NCI-H1417 treated with DMSO at 0.1 percent for 48 hours (cell line): ENCODE measurements at regions not wholly inside any gene's neighbourhood (a gene's known extent, or its start where the extent isn't known, plus 50 kb on each side); places are given as distances from the start of the nearest gene placed in this dataset.
"Not testable (repeated sequence)": the region's sequence is repeated elsewhere in the genome, so short reads cannot be mapped to it uniquely, and the experiment has no call there.

Source experiments
- DNase-seq: peaks from one replicate; lab custom pipeline; 2025; lab: John Stamatoyannopoulos, UW

DNA sequence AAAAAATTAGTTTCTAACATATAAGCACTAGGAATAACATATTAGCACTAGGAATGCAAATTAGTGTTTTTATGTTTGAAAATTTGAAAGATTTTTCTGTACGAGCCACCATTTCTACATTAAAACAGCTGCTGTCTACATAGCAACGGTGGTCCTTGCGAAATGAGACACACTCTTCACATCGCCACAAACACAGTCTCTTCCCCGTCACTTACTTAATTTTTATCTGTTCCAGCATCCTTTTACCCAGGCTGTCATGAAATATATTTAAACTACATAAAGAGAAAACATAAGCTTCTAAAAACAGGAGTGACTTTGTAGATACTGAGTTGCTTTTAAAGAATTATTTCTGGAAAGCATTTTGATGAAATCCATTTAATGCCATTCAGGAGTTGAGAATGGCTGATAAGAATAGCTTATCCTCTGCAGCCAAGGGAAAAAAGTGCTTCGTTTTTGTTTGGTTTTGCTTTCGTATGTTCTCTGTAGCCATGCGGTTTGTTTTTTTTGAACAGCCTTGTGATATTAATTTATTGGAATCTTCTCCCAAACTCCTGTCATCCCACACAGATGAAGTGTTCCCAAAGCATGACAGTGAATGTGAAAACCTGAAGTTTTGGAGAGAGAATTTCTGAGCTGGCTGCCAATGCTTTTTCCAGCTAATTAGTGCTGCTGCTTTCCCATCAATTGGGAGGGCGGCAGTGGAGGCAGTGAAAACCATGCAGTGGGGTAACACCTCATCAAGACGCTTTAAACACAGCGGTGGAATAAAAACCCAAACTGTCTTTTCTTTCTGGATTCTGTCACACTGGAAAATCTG is 603.7 kb upstream of the ADARB2 start:
- DNase-seq, result no peak

DNA sequence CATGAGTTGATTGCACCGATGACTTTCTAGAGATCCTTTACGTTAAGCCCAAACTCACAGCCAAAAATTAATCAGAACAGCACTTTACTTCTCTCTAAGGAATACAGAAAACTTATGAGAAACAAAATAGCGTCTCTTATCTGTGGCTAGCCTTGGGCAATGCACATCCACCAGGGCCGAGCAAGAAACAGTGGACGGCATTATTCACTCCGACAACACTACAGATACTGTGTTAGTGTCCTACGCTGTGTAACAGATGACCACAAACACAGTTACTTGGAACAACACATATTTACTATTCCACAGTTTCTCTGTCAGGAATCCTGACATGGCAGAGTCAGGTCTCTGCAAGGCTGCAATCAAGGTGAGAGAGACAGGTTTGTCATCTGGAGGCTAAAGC is 598.3 kb upstream of the ADARB2 start:
- no peak for DNase-seq

DNA sequence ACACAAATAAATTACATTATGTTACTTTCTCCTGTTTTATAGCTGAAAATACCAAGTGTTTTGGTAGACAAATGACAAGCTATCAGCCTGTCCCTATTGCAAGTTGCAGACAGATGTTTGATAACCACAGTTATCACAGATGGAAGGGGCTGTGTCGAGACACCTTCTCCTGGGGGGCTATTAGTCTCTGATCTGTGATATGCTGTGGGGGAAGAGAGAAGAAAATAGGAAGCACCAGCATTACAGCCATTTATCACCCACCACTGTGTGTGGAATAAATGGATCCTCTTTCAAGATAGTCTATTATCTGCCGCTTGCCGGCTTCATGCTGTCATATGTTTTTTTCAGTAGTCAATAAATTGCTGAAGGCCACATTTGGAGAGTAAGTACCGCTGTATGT is 597.2 kb upstream of the ADARB2 start:
- no peak for DNase-seq

DNA sequence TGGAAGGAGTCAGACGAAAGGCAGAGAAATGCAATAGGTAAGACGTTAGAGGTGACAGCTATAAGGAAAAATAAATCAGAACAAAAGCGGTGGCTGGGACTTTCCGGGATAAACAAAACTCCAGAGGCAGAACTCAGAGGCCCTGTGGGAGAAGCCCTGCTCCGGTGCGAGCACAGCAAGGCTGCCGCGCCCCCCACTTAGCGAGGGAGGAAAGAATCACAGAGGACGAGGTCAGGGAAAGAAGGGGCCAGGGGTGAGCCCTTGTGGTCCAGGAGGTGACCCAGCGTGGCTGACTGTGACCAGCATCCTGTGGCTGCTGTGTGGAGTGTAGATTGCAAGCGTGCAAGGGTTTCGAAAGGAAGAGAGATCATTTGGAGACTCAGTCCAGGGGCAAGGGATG is 591.8 kb upstream of the ADARB2 start:
- DNase-seq, result no peak

DNA sequence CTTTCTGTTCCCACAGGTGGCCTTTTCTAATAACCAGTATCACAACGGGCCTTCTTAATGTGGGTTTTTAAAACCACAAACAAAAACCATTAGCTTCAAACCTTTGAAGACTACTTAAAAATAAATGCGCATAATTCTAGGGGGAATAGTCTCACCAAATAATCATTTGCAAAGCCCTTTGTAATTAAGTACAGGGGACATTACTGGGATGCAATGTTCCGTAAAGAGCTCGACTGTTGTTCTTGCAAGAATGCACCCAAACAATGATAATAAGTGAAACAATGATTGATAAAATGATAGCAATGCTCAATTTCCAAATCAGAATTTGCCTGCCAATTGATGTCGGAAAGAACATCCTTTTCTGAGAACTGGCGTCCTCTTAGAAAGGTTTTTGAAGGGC is 589.1 kb upstream of the ADARB2 start:
- DNase-seq, result no peak

DNA sequence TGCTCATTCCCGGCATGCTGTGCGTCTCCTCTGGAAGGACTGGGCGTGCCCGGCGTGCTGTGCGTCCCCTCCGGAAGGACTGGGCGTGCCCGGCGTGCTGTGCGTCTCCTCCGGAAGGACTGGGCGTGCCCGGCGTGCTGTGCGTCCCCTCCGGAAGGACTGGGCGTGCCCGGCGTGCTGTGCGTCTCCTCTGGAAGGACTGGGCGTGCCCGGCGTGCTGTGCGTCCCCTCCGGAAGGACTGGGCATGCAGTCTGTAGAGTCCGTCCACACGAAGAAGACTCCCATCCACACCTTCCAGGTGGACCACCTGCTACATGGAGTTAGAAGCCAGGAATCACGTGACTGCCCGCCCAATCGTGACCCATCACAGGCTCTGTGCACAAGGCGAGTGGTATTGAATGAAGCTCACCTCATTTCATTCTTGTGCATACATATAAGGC is 577.7 kb upstream of the ADARB2 start:
- DNase-seq, result not testable (repeated sequence)

DNA sequence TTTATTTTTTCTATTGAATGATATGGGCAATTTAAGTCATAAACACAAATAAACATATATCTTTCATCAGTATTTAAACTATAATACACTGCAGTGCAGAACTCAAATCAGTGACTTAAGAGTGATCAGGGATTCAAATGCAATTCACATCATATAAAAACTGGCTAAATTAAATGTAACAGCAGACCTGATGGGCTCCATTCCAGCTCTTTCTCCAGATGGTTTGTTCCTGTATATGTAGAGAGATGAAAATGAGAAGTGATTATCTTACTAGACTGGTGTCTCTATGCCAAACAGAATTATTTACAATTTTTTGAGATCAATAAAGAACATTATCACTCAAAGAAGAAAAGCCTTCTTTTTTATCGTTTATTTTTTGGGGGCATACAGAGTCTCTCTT is 568.8 kb upstream of the ADARB2 start:
- no peak for DNase-seq

DNA sequence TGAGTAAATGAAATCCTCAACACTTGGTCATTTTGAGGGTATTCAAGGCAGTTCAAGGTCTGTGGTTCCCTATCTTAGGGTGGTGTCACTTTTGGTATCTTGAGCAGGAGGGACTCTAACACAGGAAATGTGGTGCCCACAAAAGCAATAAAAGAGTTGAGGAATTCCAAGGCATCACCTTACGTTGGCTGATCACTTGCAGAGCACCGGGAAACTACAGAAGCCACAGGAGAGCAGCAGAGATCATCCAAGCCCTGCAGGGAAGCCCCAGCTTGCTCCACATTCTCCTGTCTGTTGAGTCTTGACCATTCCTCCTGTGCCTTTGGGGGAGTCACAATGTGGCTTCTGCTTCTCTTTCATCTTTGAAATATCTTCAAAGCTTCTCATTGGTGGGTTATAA is 565.8 kb upstream of the ADARB2 start:
- no peak for DNase-seq

DNA sequence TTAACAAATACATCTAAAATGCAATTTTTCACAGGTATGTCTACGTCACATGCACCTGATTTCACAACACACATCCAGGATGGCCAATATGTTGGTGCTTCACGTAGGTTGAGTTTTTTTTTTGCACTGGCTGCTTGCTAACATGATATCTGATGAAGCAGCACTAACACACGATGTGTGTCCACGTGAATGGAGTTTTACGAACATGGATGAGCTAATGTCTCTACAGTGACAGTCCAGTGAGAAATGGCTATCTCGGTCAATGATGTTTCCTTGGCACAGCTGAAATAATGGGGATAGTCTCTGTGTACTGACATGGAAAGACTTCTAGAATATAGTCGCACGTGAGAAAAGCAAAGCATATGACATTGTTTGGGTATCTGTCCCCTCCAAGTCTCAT is 563.9 kb upstream of the ADARB2 start:
- DNase-seq, result no peak

DNA sequence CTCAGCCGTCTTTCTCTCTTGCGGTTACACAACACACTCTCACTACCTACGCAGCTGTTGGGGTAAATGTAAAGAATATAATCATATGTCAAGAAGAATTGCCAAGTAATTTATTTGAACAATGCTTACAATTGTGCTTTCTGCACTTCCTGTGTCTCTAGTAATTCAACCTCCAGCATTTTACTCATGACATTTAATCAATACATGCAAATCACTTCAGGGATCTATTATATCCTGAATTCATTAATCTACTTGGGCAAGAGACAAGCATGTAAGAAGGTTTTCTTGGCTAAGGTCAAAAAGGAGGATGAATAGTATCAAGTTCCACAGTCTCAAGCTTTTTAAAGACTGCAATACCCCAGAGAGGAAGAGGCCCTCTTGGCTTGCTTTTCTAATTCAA is 562.9 kb upstream of the ADARB2 start:
- DNase-seq, result no peak

DNA sequence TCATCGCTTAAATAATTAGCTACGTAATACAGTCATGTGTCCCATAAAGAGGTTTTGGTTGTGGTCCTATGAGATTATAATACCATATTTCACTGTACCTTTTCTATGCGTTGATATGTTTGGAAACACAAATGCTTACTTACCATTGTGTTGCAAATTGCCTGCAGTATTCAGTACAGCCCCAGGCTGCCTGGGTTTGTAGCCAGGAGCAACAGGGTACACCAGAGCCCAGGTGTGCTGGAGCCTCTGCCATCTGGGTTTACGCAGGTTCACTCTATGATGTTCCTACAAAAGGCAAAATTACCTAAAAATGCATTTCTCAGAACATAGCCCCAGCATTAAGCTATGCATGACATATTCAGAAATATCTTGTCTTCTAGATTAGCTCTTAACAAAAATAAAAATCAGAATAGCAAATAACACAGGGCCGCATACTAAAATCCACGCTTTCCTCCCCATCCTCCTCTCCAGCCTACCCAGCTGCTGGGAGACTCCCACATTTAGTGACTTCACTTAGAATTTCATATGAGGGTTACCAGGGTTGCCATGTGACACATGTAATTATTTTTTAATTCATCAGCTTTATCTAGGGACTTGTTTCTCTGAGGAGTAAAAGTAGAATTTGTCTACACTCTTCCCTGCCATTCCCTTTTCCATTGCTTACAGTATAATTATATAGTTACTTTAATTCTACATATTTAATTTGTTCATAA is 559.0 kb upstream of the ADARB2 start:
- no peak for DNase-seq

DNA sequence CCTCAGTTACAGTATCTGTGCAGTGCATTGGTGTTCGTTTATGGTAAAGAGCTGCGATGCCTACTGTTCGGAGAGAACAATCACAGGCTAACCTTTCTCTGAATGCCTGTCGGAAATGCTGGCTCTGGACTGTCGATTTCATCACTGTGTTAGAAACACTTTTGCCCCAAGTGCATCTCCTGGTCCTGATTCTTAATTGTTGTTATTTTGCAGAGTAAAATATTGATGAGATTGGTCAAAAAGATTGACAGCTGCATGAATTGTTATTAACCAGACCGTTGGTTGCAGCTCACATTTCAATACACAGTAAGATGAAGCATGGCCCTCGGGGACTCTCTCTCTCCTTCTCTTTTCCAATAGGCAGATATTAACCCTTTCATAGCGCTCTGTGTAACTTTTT is 557.4 kb upstream of the ADARB2 start:
- DNase-seq, result no peak

DNA sequence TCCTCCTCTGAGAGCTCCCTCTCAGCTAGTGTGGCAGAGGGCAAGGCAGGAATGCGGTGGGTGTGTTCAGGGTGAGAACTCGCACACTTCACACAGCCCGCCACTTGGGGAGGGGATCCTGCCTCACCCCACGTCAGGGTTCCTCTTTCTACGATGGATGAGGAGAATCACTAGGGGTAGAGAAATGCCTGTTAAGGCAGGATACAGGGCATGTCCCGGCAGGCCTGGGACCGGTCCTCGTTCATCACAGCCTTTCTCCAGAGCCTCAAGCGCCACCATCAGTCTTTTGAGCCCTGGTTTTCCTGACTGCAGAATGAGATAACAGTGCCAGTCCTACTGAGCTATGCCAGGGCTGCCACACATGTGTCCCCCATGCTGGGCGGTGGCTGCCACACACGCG is 546.7 kb upstream of the ADARB2 start:
- no peak for DNase-seq

DNA sequence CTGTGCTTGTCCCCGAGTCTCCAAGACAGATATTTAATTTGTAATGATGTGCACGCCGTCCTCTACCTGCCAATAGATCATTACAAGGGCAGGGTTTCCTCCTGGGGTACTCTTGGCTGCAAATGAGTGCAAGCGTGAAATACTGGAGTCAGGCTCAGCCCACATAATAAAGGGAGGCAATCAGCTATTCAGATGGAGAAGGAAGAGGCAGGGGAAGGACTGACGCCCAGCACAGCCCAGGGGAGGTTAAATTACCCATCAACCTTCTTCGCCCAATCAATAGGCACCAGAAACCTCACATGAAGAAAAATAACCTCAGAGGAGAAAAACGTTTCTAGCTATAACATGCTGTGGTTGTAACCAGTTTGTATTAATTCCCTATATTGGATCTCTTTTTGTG is 544.9 kb upstream of the ADARB2 start:
- no peak for DNase-seq

DNA sequence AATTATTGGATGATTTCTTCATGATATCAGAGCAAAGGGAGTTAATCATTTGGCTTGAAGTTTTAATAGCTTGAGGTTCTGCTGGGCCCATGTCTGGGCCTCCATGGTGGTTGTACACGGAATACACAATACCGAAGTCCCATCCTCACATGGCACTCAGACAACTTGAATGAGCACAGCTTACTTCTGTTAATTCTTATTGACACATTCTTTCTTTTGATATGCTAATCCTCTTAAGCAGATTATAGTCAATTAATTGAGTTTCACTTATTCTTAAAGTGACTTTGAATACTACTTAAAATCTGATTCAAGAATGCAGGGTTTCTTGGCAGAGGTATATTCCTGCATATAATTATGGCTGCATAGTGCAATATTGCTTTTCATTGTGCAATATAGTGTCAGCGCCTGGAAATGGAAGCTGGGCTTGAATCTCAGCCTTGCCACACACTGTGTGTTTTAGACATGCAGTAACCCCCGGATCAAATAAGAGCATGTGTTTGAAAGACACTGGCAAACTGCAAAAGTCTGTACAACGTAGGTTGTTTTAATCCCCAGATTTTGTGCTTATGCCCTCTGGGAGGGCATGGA is 543.5 kb upstream of the ADARB2 start:
- no peak for DNase-seq

DNA sequence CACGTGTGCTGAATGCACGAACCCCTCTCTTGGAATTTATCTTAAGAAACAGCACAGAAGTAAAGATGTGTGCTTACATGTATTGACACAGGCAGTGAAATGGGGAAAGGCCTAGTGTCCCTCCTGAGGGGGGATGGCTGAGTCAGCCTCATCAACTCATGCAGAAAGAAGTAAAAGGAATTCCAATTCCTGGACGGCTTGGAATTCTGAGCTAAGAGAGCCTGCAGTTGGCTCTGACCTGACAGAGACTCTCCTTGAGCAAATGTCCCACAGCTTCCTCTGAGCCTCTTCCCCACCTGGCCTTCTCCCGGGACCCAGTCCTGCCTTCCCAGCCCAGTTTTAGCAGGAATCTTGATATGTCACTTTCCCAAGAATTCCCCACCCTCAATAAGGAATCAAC is 542.4 kb upstream of the ADARB2 start:
- DNase-seq, result no peak

DNA sequence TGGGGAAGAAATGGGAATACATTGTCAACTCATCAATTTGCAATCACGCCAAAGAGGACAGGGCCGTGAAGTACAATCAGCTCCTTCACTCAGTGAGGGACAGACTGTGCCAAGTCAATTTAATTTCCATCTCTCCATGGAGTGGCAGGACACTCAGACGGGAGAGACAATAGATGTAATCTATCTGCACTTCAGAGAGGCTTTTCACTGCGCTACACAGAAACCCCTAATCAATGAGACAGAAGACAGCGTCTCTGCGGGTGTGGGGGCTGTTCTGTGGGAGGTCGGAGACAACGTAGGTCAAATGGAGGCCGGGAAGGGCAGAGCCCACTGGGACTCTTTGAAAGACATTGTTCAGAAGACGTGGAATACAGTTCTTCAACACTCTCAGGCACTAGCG is 541.0 kb upstream of the ADARB2 start:
- no peak for DNase-seq

DNA sequence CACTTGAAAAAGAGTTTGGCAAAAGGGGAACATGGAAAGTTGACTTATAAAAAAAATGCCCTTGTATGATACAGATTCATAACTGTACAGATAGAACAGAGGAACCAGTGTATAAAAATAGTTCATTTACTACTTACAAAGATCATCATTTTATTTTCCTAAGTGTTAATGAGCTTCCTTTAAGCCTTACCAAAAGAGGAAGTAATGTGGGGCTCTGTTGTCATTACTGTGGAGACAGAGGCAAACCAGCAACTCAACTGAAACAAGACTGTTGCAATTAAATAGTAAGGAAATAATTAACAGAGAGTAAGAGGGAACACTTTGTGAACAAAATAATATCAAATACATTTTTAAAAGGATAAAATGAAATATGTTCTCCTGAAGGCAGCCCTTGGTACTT is 526.2 kb upstream of the ADARB2 start:
- no peak for DNase-seq

DNA sequence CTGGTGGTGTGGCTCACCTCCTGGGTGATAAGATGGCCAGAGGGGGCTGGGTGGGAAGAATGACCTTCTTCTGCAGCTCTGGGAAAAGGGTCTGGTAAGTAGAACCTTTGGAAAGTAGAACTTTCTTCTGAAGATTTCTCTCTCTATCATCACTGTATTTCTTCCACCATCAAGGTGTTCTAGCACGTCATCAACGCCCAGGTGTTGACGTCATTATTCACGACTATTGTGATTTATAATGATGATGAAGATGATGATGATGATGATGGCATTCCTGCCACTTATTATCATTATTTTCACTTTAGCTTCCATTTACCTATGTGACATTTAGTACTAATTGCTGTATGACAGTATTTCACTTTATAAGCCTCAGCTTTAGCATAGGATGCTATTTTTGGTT is 525.6 kb upstream of the ADARB2 start:
- no peak for DNase-seq

DNA sequence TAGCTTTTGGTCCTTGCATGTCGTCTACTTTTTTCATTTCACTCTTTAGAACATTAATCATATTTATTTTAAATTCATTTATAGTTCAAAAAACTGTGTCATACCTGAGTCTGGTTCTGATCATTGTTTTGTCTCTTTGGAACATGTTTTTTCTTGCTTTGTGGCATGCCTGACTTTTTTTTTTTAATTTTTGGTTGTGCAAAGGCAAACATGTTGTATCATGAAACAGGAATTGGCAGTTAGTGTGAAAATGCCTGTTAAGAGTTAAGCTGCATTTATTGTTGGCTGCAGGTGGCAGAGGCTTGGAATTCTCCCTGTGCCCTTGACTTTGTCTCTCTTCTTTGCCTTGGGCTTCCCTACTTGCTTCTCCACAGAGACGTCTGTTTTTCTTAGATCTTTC is 525.0 kb upstream of the ADARB2 start:
- DNase-seq, result no peak

DNA sequence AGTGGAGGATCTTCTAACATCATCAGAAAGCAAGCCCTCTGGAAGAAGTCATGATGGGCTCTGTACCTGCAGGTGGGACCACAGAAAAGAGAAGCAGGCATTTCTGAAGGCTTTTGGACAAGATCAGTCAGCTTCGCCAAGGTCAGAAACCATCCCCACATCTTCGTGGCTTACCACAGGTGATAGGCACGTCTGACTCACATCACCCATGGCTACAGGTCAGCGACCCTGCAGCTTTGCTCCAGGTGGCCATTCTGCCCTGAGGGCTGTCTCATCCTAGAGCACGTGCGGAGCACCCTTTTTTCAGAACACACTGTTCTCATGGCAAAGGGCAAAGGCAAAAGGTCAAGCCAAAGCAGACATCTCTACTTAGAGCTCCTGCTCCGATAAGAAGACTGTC is 518.9 kb upstream of the ADARB2 start:
- no peak for DNase-seq

DNA sequence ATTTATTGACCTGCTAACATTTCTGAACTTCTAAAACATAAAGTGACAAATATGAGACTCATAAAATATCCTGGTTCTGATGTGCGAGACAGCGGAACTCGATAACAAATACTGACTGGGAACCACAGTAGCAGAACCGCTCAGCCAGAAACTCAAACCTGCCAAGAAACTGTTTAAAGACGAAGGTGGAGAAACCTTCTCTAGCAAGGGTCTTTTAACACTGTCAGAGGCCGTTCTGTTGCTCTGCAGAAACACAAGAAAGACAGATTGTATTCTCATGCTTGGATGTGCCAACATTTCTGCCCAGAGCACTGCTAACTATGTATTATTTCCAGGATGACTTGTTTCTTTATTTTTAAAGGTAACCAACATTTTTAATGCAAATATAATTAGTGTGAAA is 514.8 kb upstream of the ADARB2 start:
- DNase-seq, result no peak

DNA sequence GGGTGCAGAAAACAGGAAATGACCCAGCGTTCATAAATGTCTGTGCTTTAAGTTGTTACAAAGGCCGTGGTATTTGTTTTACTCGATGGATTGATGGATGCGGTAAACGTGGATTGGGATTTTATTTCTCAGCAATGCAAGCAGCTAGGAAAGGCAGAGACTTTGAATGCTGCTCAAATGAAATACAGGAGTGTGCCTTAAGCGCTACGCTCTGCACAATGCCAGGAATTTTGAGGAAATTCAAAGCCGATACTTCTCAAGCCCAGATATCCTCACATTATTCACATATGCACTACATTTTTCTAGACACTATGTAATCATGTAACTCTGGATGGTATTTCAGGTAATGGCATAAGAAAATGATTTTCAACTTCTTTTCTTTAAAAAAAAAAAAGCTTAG is 514.3 kb upstream of the ADARB2 start:
- no peak for DNase-seq
